Pulmonary artery endothelial cell (primary cell): ENCODE measurements at regions not wholly inside any gene's neighbourhood (a gene's known extent, or its start where the extent isn't known, plus 50 kb on each side); places are given as distances from the start of the nearest gene placed in this dataset.
"Not testable (repeated sequence)": the region's sequence is repeated elsewhere in the genome, so short reads cannot be mapped to it uniquely, and the experiment has no call there.

Experiments
- DNase-seq: peaks from one replicate; pipeline ENCODE4 v3.0.0-alpha.2; 2011; ENCODE audit warnings: low read depth, low spot score

DNA sequence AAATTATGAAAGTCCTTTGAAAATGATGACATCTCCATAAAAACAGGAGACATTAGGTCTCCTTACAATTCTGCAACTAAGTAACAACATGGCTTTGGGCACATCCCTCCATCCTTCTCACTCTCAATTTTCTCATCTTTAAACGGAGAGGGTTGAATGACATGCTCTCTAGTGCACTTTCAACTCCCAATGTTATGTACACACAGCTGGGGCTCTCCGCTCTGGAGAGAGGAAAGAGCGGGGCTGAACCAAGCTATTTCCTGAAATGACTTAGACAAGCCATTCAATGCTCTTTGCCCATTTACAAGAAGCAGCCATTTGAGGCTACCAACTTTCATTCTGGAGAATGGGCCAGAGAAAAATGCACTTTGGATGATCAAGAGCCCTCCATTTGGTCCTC lies 144.2 kb upstream of the BNIP2 start:
- no peak for DNase-seq

DNA sequence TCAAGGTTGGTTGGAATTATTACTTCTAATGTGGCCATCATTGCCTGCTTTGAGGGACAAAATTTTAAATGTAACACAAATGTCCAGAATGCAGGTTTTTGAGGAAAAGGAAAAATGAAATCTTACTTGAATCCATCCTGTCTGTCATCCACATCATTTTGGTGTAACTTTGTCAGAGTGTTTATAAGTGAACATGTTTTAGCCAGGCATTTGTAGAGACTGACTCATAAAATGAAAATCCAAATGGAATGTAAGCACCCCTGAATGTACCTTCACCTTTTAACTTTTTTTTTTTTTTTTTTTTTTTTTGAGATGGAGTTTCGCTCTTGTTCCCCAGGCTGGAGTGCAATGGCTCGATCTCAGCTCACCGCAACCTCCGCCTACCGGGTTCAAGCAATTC lies 141.8 kb upstream of the BNIP2 start:
- no peak for DNase-seq

- no peak for DNase-seq
Measured at GRCh38 chr15:59830098-59830497, 141.0 kb upstream of the BNIP2 start.

GRCh38 chr15:59828861-59829260 lies 139.7 kb upstream of the BNIP2 start:
- no peak for DNase-seq

GRCh38 chr15:59828263-59828662 lies 139.1 kb upstream of the BNIP2 start:
- no peak for DNase-seq

DNA sequence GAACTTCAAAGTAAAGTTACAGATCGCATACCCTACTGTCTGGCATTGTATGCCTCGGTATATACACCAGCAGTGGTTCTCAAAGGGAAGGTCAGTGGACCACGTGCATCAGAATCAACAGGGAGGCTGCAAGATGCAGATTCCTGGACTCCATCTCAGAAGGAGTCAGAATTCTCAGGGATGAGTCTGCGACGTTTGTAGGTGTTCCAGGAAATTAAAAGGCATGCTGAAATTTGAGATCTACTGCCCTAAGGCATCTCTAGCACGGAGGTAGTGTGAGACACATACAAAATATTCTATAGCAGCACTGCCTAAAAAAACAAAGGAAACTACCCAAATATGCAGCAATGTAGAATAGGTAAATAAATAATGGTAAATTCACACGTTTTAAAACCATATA lies 136.8 kb upstream of the BNIP2 start:
- DNase-seq = no peak

GRCh38 chr15:59821286-59821685 lies 132.2 kb upstream of the BNIP2 start:
- DNase-seq = no peak

- no peak for DNase-seq
Measured at GRCh38 chr15:59819092-59819491, 130.0 kb upstream of the BNIP2 start.

DNA sequence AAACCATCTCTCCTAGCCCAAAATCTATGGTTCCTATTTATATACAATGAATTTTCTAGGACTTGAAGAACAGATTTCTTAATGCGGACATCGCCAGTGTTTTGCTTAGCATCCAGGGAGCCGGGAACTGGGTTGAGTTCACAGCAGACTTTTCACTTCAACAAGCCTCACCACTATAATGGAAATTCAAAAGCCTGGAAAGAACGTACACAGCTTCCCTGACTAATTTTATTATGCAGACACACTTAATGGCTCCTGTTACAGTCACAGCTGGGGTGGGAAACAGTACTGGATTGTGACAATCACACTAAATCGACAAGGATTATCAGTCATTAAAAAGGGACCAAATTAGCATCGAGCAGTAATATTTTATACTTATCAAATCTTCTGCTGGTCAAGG lies 129.2 kb upstream of the BNIP2 start:
- no peak for DNase-seq

- no peak for DNase-seq
Measured at GRCh38 chr15:59817834-59818233, 128.7 kb upstream of the BNIP2 start.

DNA sequence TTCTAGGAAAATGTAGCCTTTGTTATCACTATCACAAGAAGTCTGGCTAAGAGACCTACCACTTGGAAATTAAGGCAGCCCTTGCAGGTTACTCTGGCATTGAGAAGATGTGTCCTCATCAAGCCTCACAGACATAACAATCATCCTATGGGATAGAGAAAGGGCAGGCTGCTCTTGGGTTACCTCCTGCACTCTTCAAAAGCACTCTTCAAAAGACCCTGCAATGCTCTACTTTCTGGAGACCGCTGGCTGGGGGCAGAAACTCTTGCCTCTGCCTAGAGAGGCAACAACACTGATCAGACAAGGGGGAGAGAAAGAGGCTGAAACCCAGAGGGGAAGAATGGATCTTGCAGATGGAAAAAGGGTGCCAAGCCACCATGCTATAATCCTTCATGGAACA lies 127.9 kb upstream of the BNIP2 start:
- DNase-seq = no peak

GRCh38 chr15:59814409-59814808 lies 125.3 kb upstream of the BNIP2 start:
- no peak for DNase-seq

GRCh38 chr15:59812889-59813288 lies 123.8 kb upstream of the BNIP2 start:
- DNase-seq = no peak

DNA sequence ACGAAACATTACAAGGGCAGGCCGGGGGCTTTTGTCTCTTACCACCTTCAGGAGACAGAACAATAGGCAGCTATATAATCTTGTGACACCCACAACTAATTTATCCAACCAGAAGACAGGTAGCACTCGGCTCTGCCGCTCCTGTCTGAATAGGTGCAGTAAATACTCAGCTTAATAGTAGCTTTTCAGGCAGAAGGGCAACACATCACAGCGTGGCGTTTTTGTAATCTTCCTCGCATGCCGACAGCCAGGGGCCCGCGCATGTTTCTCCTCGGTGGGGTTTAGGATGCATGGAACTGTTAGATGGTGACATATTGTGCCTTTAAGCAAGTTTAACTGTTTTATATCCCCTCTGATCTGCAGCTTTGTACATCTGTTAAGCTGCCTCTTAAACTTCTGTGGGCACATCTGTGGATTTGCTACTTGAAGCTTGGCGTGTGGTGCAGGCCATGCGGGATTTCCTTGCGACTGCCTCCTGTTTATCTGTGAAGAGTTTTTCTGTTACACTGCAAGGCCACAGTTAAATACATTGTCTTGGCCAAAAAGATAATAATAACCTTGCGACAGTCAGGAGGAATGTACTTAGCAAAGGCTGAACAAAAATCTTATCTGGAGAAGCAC lies 123.2 kb upstream of the BNIP2 start:
- DNase-seq = no peak

GRCh38 chr15:59803293-59803966 lies 114.3 kb upstream of the BNIP2 start:
- DNase-seq = not testable (repeated sequence)

DNA sequence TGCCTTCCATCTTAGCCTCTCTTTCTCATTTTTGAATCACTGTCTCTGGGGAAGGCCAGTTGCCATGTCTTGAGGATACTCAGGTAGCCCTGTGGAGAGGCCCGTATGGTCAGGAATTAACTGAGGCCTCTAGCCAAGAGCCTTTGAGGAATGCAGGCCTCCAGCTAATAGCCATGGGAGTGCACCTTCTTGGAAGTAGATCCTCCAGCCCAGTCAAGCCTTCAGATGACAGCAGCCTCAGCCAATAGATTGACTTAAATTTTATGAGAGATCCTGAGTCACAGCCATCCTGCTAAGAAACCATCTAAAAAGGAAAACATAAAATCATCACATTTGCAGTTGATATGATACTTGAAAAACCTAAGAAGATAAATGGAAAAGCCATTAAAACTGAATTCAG lies 112.5 kb upstream of the BNIP2 start:
- DNase-seq = no peak

GRCh38 chr15:59798605-59798917 lies 109.4 kb upstream of the BNIP2 start:
- no peak for DNase-seq

DNA sequence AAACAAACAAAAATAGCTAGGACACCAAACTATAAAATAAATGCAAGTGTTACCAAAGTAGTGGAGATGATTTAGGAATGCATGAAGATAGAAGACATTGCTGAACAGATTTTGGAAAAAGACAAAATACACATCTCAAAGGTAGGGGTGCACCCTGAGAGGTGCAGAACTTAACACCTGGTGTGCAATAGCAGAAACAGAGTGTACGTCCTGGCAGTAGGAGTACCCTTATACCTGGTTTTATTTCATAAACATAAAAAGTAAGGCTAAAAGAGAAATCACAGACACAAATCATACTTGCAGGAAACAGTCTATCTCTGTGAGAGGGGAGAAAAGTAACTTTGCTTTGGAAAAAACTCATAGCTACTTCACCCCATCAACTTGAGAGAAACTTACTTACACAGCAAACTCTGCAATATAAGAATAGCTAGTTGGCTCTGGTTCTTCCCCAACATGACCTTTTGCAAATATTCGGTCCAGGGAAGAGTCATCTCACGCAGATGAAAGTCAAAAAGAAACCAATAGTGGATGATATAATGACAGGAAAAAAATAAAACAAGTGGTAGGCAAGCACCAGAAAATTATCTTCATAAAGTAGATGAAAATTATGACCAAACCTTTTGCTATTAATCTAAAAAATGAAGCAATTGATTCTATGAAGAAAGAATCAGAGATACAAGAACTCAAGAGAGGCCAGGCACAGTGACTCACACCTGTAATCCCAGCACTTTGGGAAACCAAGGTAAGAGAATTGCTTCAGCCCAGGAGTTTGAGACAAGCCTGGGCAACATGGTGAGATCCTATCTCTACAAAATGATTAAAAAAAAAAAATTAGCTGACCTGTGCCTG lies 108.9 kb upstream of the BNIP2 start:
- DNase-seq = no peak

GRCh38 chr15:59794229-59794886 lies 105.2 kb upstream of the BNIP2 start:
- DNase-seq = no peak

DNA sequence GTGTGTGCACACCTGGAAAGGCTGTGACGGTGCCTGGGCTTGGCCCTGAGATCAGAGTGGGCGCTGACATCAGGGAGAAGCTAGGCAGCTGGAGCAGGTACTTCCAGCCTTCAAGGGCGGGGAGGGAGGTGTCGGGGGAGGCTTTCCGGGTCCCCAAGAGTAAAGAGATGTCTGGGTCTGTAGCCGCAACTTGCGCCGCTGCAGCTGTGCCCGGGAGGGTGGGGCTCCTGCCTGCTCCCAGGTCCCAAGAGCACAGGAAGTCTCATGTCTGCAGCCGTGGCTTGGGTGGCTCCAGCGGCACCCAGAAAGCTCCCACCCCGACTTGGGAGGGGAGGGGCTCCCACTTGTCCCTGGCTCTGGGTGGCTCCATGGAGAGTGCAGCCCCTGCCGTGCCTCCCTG lies 103.2 kb upstream of the BNIP2 start:
- DNase-seq = no peak

DNA sequence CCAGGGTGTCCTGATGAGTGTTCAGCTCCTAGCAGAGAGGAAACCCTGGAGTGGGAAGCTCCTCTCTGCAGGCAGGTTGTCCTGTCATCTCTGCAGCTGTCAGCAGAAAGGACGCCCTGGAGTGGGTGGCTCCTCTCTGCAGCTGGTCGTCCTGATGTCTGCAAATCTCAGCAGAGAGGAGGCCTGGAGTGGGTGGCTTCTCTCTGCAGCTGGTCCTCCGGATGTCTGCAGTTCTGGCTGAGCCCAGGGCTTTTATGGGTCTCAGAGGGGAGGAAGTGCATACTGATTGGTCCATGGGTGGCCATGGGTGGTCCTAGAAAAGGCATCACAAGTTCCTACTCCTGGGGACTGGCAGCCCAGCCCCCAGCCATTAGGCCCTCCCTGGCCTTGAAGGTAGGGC lies 102.6 kb upstream of the BNIP2 start:
- no peak for DNase-seq

DNA sequence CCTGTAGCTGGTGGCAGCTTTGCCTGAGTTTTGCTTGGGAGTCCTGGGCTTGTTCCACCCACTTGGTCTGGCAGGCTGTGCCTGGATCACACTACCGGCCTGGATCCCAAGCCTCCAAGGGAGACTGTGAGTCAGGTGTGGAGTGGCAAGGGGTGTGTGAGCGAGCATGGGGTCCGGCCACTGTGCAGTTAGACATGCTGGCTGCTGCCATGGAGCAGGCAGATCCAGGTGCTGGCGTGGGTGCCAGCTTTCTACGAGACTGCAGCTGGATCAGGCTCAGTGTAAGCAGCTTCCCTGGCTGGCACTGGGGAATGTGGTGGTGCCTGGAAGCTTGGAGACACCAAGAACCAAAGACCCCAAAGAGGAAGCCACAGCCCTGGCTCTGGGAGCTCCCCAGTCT lies 102.0 kb upstream of the BNIP2 start:
- no peak for DNase-seq
